HepG2 (cell line): ENCODE measurements at regions not wholly inside any gene's neighbourhood (a gene's known extent, or its start where the extent isn't known, plus 50 kb on each side); places are given as distances from the start of the nearest gene placed in this dataset.

ENCODE experiments used
- ATAC-seq: fragments of 200-7000 bp; cut with Tn5 transposase; 3 replicates; pipeline ENCODE4 v1.9.1; 2020; ENCODE audit warnings: mild to moderate bottlenecking, moderate library complexity
- BruUV-seq: library from RNA; stranded (reverse); fragments of 400-500 nt; replicated peaks from 2 replicates; lab custom pipeline; 2021; lab: Mats Ljungman, UMichigan
- CTCF ChIA-PET: fragments of 300-600 bp; formaldehyde crosslinking; extraction: SDS; loops from one replicate; lab custom pipeline; 2021; ENCODE audit warnings: low total read pairs, inconsistent platforms, low intra/inter-chr PET ratio; lab: Yijun Ruan, JAX
- POLR2A ChIA-PET: fragments of 350-600 bp; sonication (Branson Sonifier 250); formaldehyde crosslinking; loops from one replicate; lab custom pipeline; 2020; ENCODE audit warnings: antibody characterized with exemption, inconsistent platforms; lab: Yijun Ruan, JAX
- DNase-seq: peaks from one replicate; pipeline ENCODE4 v3.0.0-alpha.2; 2015; ENCODE audit warnings: low spot score
- FAIRE-seq: peaks from 3 replicates; lab custom pipeline; 2011; peaks lifted over from hg19 to GRCh38; lab: Jason Lieb, UNC
- H2AFZ ChIP-seq: one replicate; pipeline ENCODE4 v1.6.1; 2011; ENCODE audit warnings: low read length, inconsistent platforms
- H3K27ac ChIP-seq: fragments of 300-600 bp; 3 replicates; pipeline ENCODE4 v1.8.0; 2011; ENCODE audit warnings: mixed run types, mild to moderate bottlenecking, mixed read lengths, low read length, inconsistent platforms; ENCODE audit not compliant: insufficient read depth; ENCODE audit errors: extremely low read length
- H3K27me3 ChIP-seq, 2 experiments: fragments of 200-600 bp in 1 of 2; 2 replicates in 1 of 2; 3 replicates in 1 of 2; pipeline versions ENCODE4 v1.6.0 to v1.8.0; 2011; ENCODE audit warnings: low read length in 2 of 2, mild to moderate bottlenecking in 2 of 2, moderate library complexity in 2 of 2, inconsistent platforms in 1 of 2; ENCODE audit not compliant: insufficient read depth in 2 of 2, control insufficient read depth in 1 of 2
- H3K36me3 ChIP-seq, 2 experiments: fragments of 200-600 bp in 1 of 2; replicated peaks in 1 of 2; 2 replicates in 1 of 2; 3 replicates in 1 of 2; pipeline versions ENCODE4 v1.5.1 to v1.8.0; 2011; ENCODE audit warnings: low read length in 2 of 2, inconsistent platforms in 1 of 2; ENCODE audit not compliant: insufficient read depth in 2 of 2, control insufficient read depth in 1 of 2
- H3K4me1 ChIP-seq: 2 replicates; pipeline ENCODE4 v1.5.1; 2012; ENCODE audit warnings: low read length, inconsistent platforms; ENCODE audit not compliant: insufficient read depth
- H3K4me2 ChIP-seq: 2 replicates; pipeline ENCODE4 v1.6.0; 2011; ENCODE audit warnings: low read depth, low read length, inconsistent platforms
- H3K4me3 ChIP-seq, 3 experiments: fragments of 200-600 bp in 1 of 3; sonication (generic), shearing (Covaris generic) in 1 of 3; replicated peaks in 1 of 3; 2 replicates each; pipeline ENCODE4 v1.5.1; 2011 to 2016; ENCODE audit warnings: low read length in 3 of 3, inconsistent platforms in 2 of 3, low read depth in 2 of 3, mild to moderate bottlenecking in 2 of 3, control low read depth in 1 of 3, mixed read lengths in 1 of 3; ENCODE audit not compliant: insufficient read depth in 1 of 3
- H3K79me2 ChIP-seq: one replicate; pipeline ENCODE4 v1.6.1; 2011; ENCODE audit warnings: low read length, inconsistent platforms; ENCODE audit not compliant: insufficient read depth
- H3K9ac ChIP-seq: 2 replicates; pipeline ENCODE4 v1.6.0; 2011; ENCODE audit warnings: mild to moderate bottlenecking, low read depth, low read length, inconsistent platforms; ENCODE audit not compliant: insufficient read depth
- H3K9me3 ChIP-seq: 2 replicates; pipeline ENCODE4 v1.5.1; 2012; ENCODE audit warnings: mild to moderate bottlenecking, low read length
- H4K20me1 ChIP-seq: 2 replicates; pipeline ENCODE4 v1.6.0; 2011; ENCODE audit warnings: inconsistent platforms, mild to moderate bottlenecking, low read length, moderate library complexity; ENCODE audit not compliant: insufficient read depth
- ATF7 ChIP-seq, 2 experiments: fragments of 450-650 bp in 1 of 2; sonication (generic) in 1 of 2; formaldehyde crosslinking in 1 of 2; IDR thresholded peaks; 2 replicates each; pipeline versions ENCODE4 v1.4.0 to v1.6.1; 2016 to 2020; ENCODE audit warnings: antibody characterized with exemption in 1 of 2, mild to moderate bottlenecking in 1 of 2, missing genetic modification reagents in 1 of 2
- CREB1 ChIP-seq, 2 experiments: fragments of 450-650 bp in 1 of 2; IDR thresholded peaks; 2 replicates each; pipeline ENCODE4 v1.6.1; 2016 to 2017; ENCODE audit warnings: control low read depth in 1 of 2, mild to moderate bottlenecking in 1 of 2, missing compliant biosample characterization in 1 of 2, missing genetic modification characterization in 1 of 2
- JDP2 ChIP-seq: sonication (generic); formaldehyde crosslinking; IDR thresholded peaks from 2 replicates; pipeline ENCODE4 v1.8.1; 2022; ENCODE audit warnings: missing genetic modification reagents, borderline replicate concordance
- MNT ChIP-seq: fragments of 450-650 bp; IDR thresholded peaks from 2 replicates; pipeline ENCODE4 v1.6.1; 2016
- PPARG ChIP-seq: conservative IDR thresholded peaks from 2 replicates; pipeline ENCODE4 v1.6.1; 2016; ENCODE audit warnings: missing biosample characterization, missing genetic modification reagents
- SMAD9 ChIP-seq: sonication (generic); formaldehyde crosslinking; IDR thresholded peaks from 2 replicates; pipeline ENCODE4 v1.5.1; 2020; ENCODE audit warnings: mild to moderate bottlenecking, missing genetic modification reagents
- ZNF768 ChIP-seq: sonication (generic); formaldehyde crosslinking; IDR thresholded peaks from 2 replicates; pipeline ENCODE4 v1.4.0; 2020; ENCODE audit warnings: missing genetic modification reagents
- WGBS: methylation state at CpG from one replicate; pipeline ENCODE4 v1.1.6; 2017; ENCODE audit warnings: low lambda C conversion rate; 5-methylcytosine and 5-hydroxymethylcytosine counted together
- in situ Hi-C: cut with HindIII; loops from 2 replicates; pipeline ENCODE4 v1.10.0; 2017; ENCODE audit warnings: low pct_unique_long_range_greater_than_20kb; ENCODE audit not compliant: extremely low pct_ligation_motif_present
- intact Hi-C: fragments of 100-400 bp; cut with micrococcal nuclease; formaldehyde crosslinking; loops from one replicate; pipeline ENCODE4 v1.10.0; 2022; ENCODE audit not compliant: unreplicated experiment

- in situ Hi-C loops (no loop called here), intact Hi-C loops (no loop called here)
- H3K9me3 ChIP-seq: no peaks in the 10 kb centered on the region; the same call in 1 of the 2 replicates
- no peak overlapping the region for H3K27ac ChIP-seq
- FAIRE-seq (no peak), DNase-seq (no peak), ATAC-seq (no peak)
- no peak overlapping the region for H3K9ac ChIP-seq
- ChIA-PET CTCF (no interaction called here), POLR2A (no interaction called here)
- H3K4me2 ChIP-seq: no peak overlapping the region
- H2AFZ ChIP-seq: no peak overlapping the region
- H4K20me1 ChIP-seq: no peaks in the 10 kb centered on the region
- no TSS peak for BruUV-seq
- H3K4me3 ChIP-seq: no peak overlapping the region
- H3K79me2 ChIP-seq: no peaks in the 10 kb centered on the region
- 54% methylated on average over 5 of the region's 28 CpGs for WGBS
- H3K4me1 ChIP-seq: no peaks in the 10 kb centered on the region
- no peaks in the 10 kb centered on the region for H3K36me3 ChIP-seq
- peaks cover 5 to 35% of the 10 kb centered on the region in 2 experiments; a peak in 4 of 5 replicates for H3K27me3 ChIP-seq
- TF ChIP-seq ATF7 (IDR thresholded peaks at IDR 0.05): peak; percentile 36; the same call in 1 of the 2 replicates
- no peak for TF ChIP-seq ATF7 (CRISPR knock-in tag; IDR thresholded peaks at IDR 0.05)
- peak; percentile 69; the same call in 1 of the 2 replicates for TF ChIP-seq ZNF768
- no peak for TF ChIP-seq SMAD9 (CRISPR knock-in tag)
- TF ChIP-seq JDP2: no peak
- TF ChIP-seq CREB1 (IDR thresholded peaks at IDR 0.05): no peak
- no peak for TF ChIP-seq CREB1 (CRISPR knock-in tag; IDR thresholded peaks at IDR 0.05)
Measured at GRCh38 chr14:104299993-104300761, 161.8 kb downstream of the KIF26A start.

- BruUV-seq: no TSS peak
- Histone ChIP-seq H3K9ac (no peak overlapping the region), H4K20me1 (no peaks in the 10 kb centered on the region), H3K27me3 (peaks cover 5 to 38% of the 10 kb centered on the region in 2 experiments; a peak in 4 of 5 replicates), H3K27ac (no peak overlapping the region), H3K36me3 (no peaks in the 10 kb centered on the region), H3K4me2 (no peak overlapping the region), H3K4me1 (no peaks in the 10 kb centered on the region), H3K4me3 (no peak overlapping the region), H2AFZ (no peak overlapping the region), H3K79me2 (no peaks in the 10 kb centered on the region)
- no peak for DNase-seq
- no peak for FAIRE-seq
- POLR2A ChIA-PET: no interaction called here
- in situ Hi-C loops: no loop called here
- intact Hi-C loops: no loop called here
- ATAC-seq: no peak
- CTCF ChIA-PET: no interaction called here
- peak; percentile 92 for TF ChIP-seq MNT
- no peak for TF ChIP-seq PPARG (CRISPR knock-in tag)
- TF ChIP-seq, all 625 proteins: peak for 1
- 59% methylated on average over 12 of the region's 29 CpGs for WGBS
- H3K9me3 ChIP-seq: no peaks in the 10 kb centered on the region; the same call in 1 of the 2 replicates
Measured at GRCh38 chr14:104301731-104302460, 163.5 kb downstream of the KIF26A start.
